T follicular helper cell (primary cell): ENCODE measurements at regions not wholly inside any gene's neighbourhood (a gene's known extent, or its start where the extent isn't known, plus 50 kb on each side); places are given as distances from the start of the nearest gene placed in this dataset.

Source experiments
- DNase-seq: peaks from one replicate; pipeline ENCODE4 v3.0.0-alpha.2; 2020; ENCODE audit warnings: low read depth

GRCh38 chr11:116217441-116217840 lies 555.3 kb downstream of the BUD13 start:
- DNase-seq = no peak

- no peak for DNase-seq
These were observed 555.8 kb downstream of the BUD13 start for GRCh38 chr11:116217006-116217405.

GRCh38 chr11:116215471-116216113 lies 557.2 kb downstream of the BUD13 start:
- no peak for DNase-seq

- DNase-seq = no peak
These were observed 561.6 kb downstream of the BUD13 start for GRCh38 chr11:116211147-116211546.

GRCh38 chr11:116210663-116211062 lies 562.1 kb downstream of the BUD13 start:
- no peak for DNase-seq

- no peak for DNase-seq
These were observed 563.5 kb downstream of the BUD13 start for GRCh38 chr11:116209255-116209654.

GRCh38 chr11:116207421-116208141 lies 565.2 kb downstream of the BUD13 start:
- DNase-seq = no peak

GRCh38 chr11:116207019-116207418 lies 565.8 kb downstream of the BUD13 start:
- no peak for DNase-seq

- DNase-seq = no peak
These were observed 569.9 kb downstream of the BUD13 start for GRCh38 chr11:116202922-116203321.

GRCh38 chr11:116200564-116200963 lies 572.2 kb downstream of the BUD13 start:
- DNase-seq = no peak

GRCh38 chr11:116199182-116199581 lies 573.6 kb downstream of the BUD13 start:
- no peak for DNase-seq

GRCh38 chr11:116194156-116194904 lies 578.5 kb downstream of the BUD13 start:
- no peak for DNase-seq

- DNase-seq = no peak
These were observed 579.3 kb downstream of the BUD13 start for GRCh38 chr11:116193321-116194131.

GRCh38 chr11:116192509-116193210 lies 580.1 kb downstream of the BUD13 start:
- DNase-seq = no peak

- no peak for DNase-seq
These were observed 581.9 kb downstream of the BUD13 start for GRCh38 chr11:116190861-116191260.

- DNase-seq = no peak
These were observed 583.2 kb downstream of the BUD13 start for GRCh38 chr11:116189408-116190170.

- no peak for DNase-seq
These were observed 584.4 kb downstream of the BUD13 start for GRCh38 chr11:116188350-116188749.

GRCh38 chr11:116187026-116187425 lies 585.8 kb downstream of the BUD13 start:
- no peak for DNase-seq

- DNase-seq = no peak
These were observed 587.2 kb downstream of the BUD13 start for GRCh38 chr11:116185551-116185950.

GRCh38 chr11:116184763-116185162 lies 588.0 kb downstream of the BUD13 start:
- DNase-seq = no peak
